ENCODE measurements at regions not wholly inside any gene's neighbourhood (a gene's known extent, or its start where the extent isn't known, plus 50 kb on each side); places are given as distances from the start of the nearest gene placed in this dataset.
A peak's percentile ranks its signal among the peaks of the same experiment; 100 is the strongest.

DNA sequence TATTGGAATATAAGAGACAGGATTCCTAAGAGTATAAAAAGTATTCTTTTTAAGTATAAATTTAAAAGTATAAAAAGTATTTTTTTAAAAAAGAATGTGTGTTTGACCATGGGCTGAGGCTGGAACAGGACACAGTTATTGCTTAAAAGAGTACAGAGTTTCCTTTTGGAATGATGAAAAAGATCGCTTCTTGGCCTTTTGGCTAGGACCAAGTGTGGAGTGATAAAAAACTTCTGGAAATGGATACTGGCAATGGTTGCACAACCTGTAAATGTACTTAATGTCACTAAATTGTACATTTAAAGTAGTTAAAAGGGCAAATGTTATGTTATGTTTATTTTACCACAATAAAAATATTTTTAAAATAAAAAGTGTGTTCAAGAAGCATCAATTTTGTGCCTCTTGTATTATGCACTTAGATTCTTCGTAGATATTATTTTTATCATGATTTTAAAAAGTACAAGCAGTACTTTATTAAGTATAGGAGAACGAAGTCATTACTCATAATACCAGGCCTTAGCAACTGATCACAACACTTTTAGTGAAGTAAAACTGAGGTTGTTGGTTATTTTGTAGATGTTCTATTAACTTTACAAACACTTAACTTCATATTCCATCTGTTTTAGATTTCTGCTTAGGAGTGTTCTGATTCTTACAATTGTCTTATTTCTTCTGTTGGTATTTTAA, 389.1 kb upstream of the ZP4 start:
- DNase-seq (ENCODE audit: low spot score) = no peak

DNA sequence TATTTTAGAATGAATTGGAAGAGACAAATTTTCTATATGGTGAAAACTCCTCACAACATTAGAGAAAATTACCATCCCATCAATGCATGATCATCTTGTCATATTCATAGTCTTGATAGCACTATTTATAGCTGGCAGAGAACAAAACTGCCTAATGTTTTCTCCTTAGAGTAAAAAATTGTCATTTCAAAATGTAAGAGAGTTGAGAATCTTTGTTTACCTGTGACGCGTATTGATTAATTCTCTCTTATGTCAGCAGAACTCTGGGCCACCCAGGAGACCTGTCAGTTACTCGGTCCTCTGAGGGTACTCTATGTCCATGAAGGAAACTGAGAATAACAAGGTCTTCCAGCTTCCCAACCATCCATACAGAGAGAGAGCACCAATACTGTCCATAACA, 381.4 kb upstream of the ZP4 start:
- no peak for DNase-seq (ENCODE audit: low spot score)

DNA sequence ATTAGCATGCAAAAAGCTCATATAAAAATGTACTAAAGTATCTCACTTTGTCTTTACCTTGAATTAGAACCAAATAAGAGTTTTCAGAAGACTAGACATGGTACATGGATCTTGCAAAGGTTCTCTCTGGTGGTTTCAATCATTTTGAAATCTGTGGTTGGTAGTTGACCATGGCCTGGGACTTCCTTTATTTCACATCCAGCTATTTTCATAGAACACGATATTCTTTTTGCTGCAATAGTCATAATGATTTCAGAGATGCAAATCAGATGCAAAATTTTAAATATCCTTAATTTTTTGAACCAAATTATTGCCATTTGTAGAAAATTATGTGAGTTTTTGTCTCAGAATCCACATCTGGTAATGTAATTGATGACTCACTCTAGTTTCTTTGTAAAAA, 375.1 kb upstream of the ZP4 start:
- no peak for DNase-seq (ENCODE audit: low spot score)

DNA sequence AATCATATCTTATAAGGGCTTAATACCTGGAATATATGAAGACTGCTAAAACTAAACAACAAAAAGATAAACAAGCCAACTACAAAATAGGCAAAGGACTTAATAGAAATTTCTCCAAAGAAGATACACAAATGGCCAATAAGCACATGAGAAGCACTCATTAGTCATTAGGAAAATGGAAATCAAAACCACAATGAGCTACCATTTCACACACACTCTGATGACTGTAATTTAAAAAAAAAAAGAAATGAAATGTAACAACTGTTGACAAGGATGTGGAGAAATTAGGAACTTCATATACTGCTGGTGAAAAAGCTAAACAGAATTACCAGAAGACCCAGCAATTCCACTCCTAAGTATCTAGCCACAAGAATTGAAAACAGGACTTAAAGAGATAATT, 374.2 kb upstream of the ZP4 start:
- DNase-seq (ENCODE audit: low spot score) = no peak

DNA sequence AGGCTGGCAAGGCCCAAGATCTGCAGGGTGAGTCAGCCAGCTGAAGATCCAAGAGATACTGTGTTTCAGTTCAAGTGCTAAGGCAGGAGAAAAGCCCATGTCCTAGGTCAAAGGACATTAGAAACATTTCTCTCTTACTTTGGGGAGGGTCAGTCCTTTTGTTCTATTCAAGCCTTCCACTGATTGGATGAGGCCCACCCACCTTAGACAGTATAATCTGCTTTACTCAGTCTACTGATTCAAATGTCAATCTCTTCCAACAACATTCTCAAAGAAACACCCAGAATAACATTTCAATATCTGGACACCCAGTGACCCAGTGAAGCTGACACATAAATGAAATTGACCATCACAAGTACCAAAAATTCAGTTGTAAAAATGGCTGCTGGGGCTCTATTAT, 367.8 kb upstream of the ZP4 start:
- DNase-seq (ENCODE audit: low spot score) = no peak

DNA sequence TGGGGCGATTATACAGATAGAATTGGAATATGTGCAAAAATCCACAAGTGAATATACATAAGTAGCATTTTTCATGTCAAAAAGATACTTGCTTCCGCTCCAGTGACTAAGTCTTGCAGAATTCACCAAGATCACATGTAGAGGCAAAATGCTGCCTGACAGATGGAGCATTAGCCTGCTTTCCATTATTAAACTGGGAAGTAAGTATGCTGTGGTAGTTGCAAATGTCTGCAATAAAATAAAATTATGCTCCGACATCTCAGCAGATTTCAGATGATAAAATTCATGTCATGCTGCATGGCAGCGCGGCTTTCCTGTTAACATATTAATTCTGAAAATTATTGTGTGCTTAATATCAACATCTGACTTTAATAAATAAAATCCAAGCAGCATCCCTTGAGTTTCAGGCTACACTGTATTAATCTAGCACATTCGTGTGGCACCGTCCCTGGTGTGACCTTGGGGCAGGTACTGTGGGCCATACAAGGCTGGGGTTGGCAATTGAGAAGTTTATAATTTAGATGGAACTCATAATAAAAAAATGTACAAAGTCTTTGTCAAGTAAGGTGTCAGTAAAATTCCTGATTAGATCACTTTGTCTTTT, 366.4 kb upstream of the ZP4 start:
- DNase-seq (ENCODE audit: low spot score) = no peak

DNA sequence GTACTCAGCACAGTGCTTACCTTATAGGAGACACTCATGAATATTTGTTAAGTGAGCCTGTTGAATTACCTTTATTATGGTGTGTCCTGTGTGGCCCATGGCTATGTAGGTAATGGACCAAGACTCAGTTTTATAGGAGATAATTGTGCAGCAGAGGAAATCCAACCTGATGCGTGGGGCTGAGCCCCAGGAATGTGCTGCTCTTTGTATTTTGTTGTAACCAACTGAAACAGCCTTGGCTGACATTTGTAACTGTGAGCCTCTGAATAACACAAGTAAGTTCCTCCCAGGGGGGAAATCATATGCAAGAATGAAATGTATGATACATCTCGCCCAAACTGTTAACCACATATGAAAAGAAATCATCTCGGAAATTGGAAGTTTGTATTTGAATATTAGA, 364.2 kb upstream of the ZP4 start:
- no peak for DNase-seq (ENCODE audit: low spot score)

DNA sequence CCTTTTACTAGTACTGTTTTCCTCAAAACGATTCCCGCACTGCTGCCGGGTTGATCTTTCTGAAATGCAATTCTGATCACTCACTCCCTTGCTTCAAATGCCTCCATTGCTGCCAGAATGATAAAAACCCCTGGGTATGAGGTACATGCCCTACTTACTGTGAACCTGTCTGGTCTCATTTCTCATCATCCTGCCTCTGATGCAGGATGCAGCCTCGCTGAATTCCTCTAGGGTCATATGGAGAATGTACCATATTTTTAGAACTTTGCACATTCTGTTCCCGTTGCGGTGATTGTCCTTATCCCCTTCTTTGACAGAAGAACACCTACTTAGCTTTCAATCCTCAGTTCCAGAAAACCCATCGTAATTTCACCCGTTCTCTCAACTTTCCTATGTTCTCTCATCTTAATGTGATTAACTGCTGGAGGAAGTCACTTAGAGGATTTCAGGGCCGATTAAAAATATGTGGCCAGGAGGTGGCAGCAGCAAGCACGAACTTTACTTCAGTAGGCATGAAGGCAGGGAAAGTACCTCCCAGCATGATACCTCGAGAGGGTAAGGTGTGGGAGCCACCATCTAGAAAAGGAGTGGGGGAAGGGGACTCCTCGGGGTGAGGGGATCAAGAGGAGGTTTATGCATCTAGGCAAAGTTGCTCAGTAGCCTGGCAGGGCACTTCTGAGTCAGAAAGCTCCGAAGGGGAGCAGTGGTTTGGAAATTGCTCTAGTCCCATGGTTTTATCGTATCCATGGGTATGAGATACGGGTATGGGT, 361.5 kb upstream of the ZP4 start:
- peak; percentile 5 for DNase-seq (ENCODE audit: low spot score)

DNA sequence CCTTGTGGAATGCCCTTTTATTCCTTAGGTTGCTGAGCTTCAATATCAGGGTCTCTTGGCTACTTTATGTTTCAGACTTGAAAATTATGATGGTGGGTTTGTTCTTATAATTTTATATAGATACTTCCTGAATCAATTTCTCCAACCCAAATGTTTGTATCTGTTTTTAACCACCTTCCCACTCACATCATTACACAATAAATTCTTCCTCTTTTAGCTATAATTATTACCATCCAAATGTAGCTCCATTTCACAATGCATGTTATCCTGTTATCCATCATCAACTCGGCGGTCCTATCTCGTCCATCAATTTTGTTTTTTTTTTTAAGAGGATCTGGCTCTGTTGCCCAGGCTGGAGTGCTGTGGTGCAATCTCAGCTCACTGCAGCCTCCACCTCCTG, 357.6 kb upstream of the ZP4 start:
- DNase-seq (ENCODE audit: low spot score) = no peak

DNA sequence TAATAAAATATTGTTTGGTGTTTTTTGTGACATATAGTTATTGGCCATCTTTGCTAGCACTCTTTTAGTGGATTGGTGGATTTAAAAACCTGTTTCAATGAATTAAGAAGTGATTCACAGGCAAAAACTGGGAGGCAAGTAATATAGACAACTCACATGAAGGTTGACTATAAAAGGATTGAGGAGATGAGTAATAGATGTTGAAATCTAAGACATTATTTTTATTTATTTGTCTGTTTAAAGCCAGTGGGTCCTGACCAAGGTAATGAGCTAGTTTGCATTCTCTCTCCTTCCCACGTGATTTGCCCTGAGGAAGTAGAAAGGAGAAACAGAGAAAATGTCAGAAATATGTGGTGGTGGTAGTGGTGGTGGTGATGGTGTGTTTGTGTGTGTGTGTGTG, 351.5 kb upstream of the ZP4 start:
- DNase-seq (ENCODE audit: low spot score) = no peak

DNA sequence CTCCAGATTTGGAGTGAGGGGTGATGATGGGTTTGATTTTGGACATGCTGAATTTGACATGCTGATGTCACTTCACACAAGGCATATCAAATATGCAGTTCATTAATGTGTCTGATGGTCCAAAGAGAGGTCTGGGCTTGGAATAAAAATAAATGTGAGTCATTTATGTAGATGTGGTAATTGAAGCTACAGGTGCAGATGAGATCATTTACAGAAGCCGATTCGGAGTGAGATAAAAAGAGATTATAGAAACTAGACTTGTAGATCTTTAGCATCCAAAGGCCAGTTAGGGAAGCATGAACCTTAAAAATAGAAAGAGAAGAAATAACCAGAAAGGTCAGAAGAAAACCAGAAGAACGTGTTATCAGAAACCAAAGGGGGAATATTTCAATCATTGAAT, 350.9 kb upstream of the ZP4 start:
- no peak for DNase-seq (ENCODE audit: low spot score)

DNA sequence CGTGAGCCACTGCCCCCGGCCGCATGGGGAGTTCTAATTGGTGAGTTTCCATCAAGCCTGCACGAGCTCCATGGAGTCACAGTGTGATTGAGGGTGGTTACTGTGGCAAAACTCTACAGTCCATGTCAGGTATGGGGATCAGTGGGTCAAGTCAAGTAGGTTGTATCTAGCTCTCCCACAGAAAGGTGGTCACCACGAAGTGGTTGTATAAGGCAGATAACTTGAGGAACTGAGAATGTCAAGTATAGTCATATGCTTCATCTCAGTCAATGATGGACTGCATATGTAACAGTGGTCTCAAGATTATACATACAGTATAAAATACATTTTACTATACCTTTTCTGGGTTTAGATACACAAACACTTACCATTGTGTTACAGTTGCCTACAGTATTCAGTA, 348.6 kb upstream of the ZP4 start:
- DNase-seq (ENCODE audit: low spot score) = no peak

DNA sequence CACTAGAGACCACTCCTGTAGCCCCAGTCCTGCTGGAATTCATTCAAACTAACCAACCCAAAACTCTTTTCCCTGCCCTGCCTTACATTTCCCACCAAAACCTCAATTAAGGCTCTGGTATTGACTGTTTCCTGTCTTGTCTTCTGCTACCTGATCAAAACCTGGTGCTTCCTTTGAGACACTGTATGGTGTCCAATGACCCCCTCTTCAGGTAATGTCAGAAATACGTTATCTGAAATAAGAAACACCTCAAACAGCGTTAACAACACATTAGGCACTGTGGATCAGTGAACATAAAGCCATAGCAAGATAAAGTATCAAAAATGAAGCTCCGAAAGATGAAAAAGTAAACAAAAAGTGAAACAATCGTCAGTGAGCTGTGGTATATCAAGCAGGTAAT, 343.2 kb upstream of the ZP4 start:
- DNase-seq (ENCODE audit: low spot score) = no peak

DNA sequence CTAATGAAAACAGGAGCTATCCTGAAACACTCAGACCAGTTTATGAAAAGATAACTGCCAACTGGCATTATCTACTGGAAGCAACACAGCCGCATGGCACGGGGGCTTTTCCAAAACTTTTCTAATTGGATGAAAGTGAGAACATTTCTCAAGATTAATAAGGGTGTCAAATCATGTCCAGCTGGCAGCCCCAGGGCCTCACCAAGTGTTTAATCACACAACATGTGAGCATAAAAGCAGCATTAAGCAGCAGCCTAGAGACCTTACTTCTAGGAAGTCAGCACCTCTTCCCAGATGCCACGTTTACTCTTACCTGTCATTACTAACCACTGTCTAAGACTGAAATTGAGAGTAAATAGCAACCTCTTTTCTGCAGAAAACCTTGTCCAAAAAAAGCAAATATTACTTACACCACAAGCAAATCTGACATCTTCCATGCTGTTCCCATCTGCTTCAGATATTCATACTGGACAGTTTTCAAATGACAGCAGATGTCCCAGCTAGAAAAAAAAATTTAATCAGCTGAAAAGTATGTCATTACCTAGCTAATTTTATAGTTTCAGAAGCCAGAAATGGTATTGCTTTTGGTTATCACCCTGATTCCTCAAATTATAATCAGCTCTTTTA, 341.5 kb upstream of the ZP4 start:
- DNase-seq (ENCODE audit: low spot score) = no peak

DNA sequence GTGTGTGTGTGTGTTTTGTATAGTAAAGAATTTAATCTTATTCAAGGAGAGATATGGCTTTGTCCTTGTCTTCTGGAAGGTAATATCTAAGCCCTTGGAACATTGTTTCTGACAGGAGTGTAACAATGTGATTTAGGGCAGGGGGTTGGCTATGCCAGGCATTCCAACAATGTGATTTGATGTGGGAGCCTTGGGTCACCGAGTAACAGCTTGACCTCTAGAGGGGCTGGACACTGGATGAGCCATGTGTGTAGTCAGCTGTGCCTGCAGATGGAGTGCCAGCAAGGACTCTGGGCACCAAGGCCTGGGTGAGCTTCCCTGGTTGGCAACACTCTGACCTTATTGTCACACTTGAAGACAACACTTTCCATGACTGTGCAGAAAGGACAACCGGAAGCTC, 336.1 kb upstream of the ZP4 start:
- no peak for DNase-seq (ENCODE audit: low spot score)

DNA sequence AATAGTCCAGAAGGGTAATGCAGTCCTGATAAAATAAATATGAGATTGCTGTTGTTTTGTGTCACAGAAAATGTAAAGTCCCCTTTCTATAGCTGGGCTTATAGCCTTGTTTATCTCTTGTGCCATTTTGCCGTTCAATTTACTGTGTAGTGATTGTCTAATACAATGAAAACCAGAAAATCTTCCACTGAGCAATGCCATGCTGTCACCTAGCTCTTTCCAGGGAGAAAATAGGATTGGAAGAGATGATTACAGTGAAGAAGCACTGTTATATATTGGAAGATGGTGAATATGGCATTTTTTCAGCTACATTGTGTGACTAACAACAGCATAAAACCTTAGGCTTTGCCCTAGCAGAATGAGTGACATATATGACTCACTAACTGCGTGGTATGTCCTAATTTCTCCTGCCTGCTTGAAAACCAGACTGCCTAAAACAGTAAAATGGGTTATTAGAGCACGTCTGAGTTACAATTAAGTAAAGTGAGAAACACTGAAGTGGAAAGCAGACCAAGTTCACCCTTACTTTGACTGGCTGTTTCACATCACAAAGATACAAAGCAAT, 332.4 kb upstream of the ZP4 start:
- DNase-seq (ENCODE audit: low spot score) = no peak

DNA sequence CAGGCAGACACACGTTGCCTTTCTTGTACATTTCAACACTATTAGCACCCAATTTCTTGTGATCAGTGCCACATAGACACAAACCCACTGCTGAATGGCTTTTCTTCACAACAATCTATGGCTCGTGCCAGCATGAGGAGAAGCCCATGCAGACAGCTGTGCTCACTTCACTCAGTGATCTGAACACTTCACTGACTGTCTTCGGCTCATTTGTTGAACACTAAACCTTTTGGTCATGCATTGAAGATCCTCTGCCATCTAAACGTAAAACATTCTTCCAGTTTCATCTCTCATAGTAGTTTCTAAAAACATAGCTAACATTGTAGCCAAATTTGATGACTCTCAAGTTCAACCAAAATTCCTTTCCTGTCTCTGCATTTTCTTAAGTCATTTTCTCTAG, 331.0 kb upstream of the ZP4 start:
- no peak for DNase-seq (ENCODE audit: low spot score)

DNA sequence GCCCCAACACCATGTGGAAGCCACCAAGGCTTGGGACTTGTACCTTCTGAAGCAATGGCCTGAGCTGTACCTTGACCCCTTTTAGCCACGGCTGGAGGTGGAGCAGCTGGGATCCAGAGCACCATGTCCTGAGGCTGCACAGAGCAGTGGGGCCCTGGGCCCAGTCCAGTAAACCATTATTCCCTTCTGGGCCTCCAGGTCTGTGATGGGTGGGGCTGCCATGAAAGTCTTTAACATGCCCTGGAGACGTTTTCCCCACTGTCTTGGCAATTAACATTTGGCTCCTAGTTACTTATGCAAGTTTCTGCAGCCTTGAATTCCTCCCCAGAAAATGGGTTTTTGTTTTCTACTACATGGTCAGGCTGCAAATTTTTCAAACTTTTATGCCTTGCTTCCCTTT, 323.7 kb upstream of the ZP4 start:
- DNase-seq (ENCODE audit: low spot score) = no peak

DNA sequence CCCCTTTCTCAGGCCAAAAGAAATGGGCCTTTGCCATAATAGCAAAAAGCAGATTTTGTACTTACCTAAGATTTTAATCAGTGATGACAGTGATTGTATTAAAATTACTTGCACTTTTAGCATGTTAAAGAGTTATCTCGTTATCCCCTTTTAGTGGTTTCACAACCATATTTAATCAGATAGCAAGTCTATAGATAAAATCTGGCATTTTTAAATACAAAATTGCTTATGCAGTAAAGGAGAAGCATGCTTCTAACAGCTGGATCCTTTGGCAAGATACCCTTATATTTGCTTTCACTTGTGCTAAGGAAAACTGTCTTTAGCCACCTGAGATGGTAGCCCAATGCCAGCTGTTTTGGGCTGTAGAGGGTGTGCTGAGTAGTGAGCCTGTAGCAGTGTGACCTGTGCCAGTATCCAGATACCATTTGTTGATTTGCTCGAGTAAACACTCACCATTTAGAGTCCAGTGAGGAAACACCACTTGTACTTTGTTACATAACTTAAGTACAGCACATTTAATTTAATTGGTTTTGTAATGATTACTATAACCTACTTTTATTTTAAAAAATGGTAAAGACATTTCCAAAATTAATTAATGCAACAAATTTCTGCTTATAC, 314.4 kb upstream of the ZP4 start:
- DNase-seq (ENCODE audit: low spot score) = no peak

DNA sequence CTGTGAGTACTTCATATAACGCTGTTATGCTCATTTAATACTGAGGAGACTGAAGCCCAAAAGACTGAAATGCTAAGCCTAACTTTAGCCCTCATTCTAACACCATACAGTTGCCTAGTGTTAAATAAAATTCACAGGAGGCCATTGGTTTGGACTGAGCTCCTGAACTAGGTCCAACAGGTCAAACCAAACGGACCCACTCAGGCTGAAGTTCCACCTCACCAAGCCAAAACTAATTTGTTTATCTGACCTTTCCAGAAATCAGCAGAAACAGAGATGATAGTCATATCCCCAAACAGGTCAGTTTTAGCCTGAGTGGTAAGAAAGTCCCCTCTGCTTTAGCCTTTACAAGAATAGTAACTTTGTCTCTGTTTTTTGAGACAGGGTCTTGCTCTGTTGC, 311.3 kb upstream of the ZP4 start:
- no peak for DNase-seq (ENCODE audit: low spot score)

DNA sequence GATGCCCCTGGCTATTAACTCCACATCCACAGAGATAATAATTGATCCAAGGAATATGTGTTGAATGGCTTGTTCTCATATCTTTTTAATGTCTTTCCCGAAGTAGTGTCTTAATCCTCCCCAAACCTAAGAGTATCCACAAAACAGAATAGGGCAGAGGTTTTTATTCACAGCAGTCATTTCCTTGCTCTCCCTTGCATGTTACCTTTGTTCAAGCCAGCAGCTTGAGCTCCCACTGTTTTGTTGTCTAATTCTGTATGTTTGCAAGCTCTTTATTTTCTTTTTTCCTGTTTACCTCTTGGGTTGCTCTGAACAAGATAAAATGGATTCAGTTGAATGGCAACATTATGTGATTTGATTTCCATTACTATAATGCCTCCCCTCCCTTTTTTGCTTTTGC, 308.6 kb upstream of the ZP4 start:
- DNase-seq (ENCODE audit: low spot score) = no peak

DNA sequence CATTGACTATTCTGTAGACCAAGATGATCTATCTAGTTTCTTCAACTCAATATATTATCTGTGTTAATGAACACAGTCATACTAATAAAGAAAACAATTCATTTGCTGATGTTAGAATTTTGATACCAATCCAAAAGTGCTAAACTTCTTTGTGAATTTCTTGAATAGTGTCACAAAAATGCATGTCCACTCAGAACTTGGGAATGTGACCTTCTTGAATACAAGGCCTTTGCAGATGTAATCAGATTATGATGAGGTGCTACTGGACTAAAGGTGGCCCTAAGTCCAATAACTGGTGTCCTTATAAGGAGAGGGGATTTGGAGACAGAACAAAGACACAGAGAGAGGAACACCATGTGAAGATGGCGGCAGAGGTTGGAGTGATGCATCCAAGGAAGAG, 305.8 kb upstream of the ZP4 start:
- DNase-seq (ENCODE audit: low spot score) = no peak

Data from GM03348 (cell line).